ENCODE measurements at regions not wholly inside any gene's neighbourhood (a gene's known extent, or its start where the extent isn't known, plus 50 kb on each side); places are given as distances from the start of the nearest gene placed in this dataset.
"Not testable (repeated sequence)": the region's sequence is repeated elsewhere in the genome, so short reads cannot be mapped to it uniquely, and the experiment has no call there.

- TF ChIP-seq ISL2 (CRISPR knock-in tag; IDR thresholded peaks at IDR 0.05), result no peak
- no peak for TF ChIP-seq PCBP2 (optimal IDR thresholded peaks at IDR 0.05; ENCODE audit: low read depth, low read length, poor library complexity, severe bottlenecking)
- TF ChIP-seq ZNF556 (CRISPR knock-in tag; IDR thresholded peaks at IDR 0.05; ENCODE audit: borderline replicate concordance), result no peak
- no peak for TF ChIP-seq NFAT5 (CRISPR knock-in tag; IDR thresholded peaks at IDR 0.05)
- TF ChIP-seq ZNF468 (CRISPR knock-in tag; IDR thresholded peaks at IDR 0.05), result no peak
- TF ChIP-seq ZNF619 (CRISPR knock-in tag; IDR thresholded peaks at IDR 0.05), result no peak
- no peak for TF ChIP-seq ZUFSP (CRISPR knock-in tag; IDR thresholded peaks at IDR 0.05; ENCODE audit: borderline replicate concordance)
- no peak for TF ChIP-seq ZKSCAN1 (IDR thresholded peaks at IDR 0.05; ENCODE audit: low read length)
- no peak for TF ChIP-seq TGIF2 (CRISPR knock-in tag; IDR thresholded peaks at IDR 0.05)
- TF ChIP-seq BRD4 (CRISPR knock-in tag; IDR thresholded peaks at IDR 0.05), result no peak
- BruUV-seq (replicated peaks), result no TSS peak
- in situ Hi-C loops (cut with HindIII; ENCODE audit: extremely low pct_ligation_motif_present, low pct_unique_long_range_greater_than_20kb) (no loop called here), intact Hi-C loops (cut with micrococcal nuclease; ENCODE audit: unreplicated experiment) (no loop called here)
- no peak for FAIRE-seq
- no peaks in the 10 kb centered on the region for H4K20me1 ChIP-seq (ENCODE audit: insufficient read depth, low read length)
- no peak overlapping the region for H3K4me2 ChIP-seq (ENCODE audit: low read depth, low read length)
- no peak overlapping the region for H3K27ac ChIP-seq (ENCODE audit: extremely low read length, insufficient read depth, low read length)
- ChIA-PET CTCF (ENCODE audit: low intra/inter-chr PET ratio, low total read pairs) (no interaction called here), POLR2A (no interaction called here)
- no peaks in the 10 kb centered on the region for H3K36me3 ChIP-seq (replicated peaks in 1 of 2; ENCODE audit: control insufficient read depth in 1 of 2, insufficient read depth in 2 of 2, low read length in 2 of 2)
- no peak overlapping the region for H2AFZ ChIP-seq (ENCODE audit: low read length)
- no peak overlapping the region for H3K9ac ChIP-seq (ENCODE audit: insufficient read depth, low read depth, low read length)
- ATAC-seq, result no peak
- H3K9me3 ChIP-seq (ENCODE audit: low read length), result no peaks in the 10 kb centered on the region; the same call in 1 of the 2 replicates
- H3K79me2 ChIP-seq (ENCODE audit: insufficient read depth, low read length), result no peaks in the 10 kb centered on the region
- H3K27me3 ChIP-seq (ENCODE audit: control insufficient read depth in 1 of 2, insufficient read depth in 2 of 2, low read length in 2 of 2), result no peaks in the 10 kb centered on the region
- no peaks in the 10 kb centered on the region for H3K4me1 ChIP-seq (ENCODE audit: insufficient read depth, low read length)
- no peak overlapping the region for H3K4me3 ChIP-seq (replicated peaks in 1 of 3; ENCODE audit: insufficient read depth in 1 of 3, low read depth in 2 of 3, low read length in 3 of 3)
- DNase-seq (ENCODE audit: low spot score), result no peak
Observed at GRCh38 chrX:21207080-21207479, 167.1 kb upstream of the CNKSR2 start.

- H3K9ac ChIP-seq (ENCODE audit: insufficient read depth, low read depth, low read length); H3K4me1 ChIP-seq (ENCODE audit: insufficient read depth, low read length); H3K9me3 ChIP-seq (ENCODE audit: low read length); POLR2A ChIA-PET; H3K27ac ChIP-seq (ENCODE audit: extremely low read length, insufficient read depth, low read length); DNase-seq (ENCODE audit: low spot score); in situ Hi-C loops (cut with HindIII; ENCODE audit: extremely low pct_ligation_motif_present, low pct_unique_long_range_greater_than_20kb); H3K4me2 ChIP-seq (ENCODE audit: low read depth, low read length); H3K36me3 ChIP-seq (replicated peaks in 1 of 2; ENCODE audit: control insufficient read depth in 1 of 2, insufficient read depth in 2 of 2, low read length in 2 of 2); ATAC-seq; H4K20me1 ChIP-seq (ENCODE audit: insufficient read depth, low read length); intact Hi-C loops (cut with micrococcal nuclease; ENCODE audit: unreplicated experiment); H2AFZ ChIP-seq (ENCODE audit: low read length); H3K4me3 ChIP-seq (replicated peaks in 1 of 3; ENCODE audit: insufficient read depth in 1 of 3, low read depth in 2 of 3, low read length in 3 of 3); CTCF ChIA-PET (ENCODE audit: low intra/inter-chr PET ratio, low total read pairs); H3K79me2 ChIP-seq (ENCODE audit: insufficient read depth, low read length); BruUV-seq (replicated peaks); FAIRE-seq; H3K27me3 ChIP-seq (ENCODE audit: control insufficient read depth in 1 of 2, insufficient read depth in 2 of 2, low read length in 2 of 2): not testable (repeated sequence)
- 0% methylated on average over 3 of the region's 3 CpGs for WGBS (ENCODE audit: low lambda C conversion rate)
Observed at GRCh38 chrX:21219208-21219607, 155.0 kb upstream of the CNKSR2 start.

All from HepG2 (cell line).